ENCODE measurements at regions not wholly inside any gene's neighbourhood (a gene's known extent, or its start where the extent isn't known, plus 50 kb on each side); places are given as distances from the start of the nearest gene placed in this dataset.

DNA sequence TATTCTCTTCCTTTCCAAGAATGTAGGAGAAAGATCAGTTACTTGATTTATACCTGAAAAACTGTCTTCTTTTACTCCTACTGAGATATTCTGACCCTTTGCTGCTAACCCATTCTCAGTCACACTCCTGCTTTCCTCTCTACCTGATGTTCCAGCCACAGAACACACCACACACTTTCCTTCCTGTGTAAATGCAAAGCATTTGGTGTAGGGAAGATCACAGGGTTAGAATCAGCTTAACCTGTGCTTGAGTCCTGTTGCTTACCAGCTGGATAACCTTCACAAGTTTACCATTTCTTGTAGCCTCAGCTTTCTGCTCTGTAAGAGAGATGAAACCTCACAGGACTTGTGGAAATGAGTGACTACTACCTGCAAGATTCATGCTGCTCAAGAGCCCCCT, 489.8 kb upstream of the GOLIM4 start:
- TF ChIP-seq, protein P1, sequence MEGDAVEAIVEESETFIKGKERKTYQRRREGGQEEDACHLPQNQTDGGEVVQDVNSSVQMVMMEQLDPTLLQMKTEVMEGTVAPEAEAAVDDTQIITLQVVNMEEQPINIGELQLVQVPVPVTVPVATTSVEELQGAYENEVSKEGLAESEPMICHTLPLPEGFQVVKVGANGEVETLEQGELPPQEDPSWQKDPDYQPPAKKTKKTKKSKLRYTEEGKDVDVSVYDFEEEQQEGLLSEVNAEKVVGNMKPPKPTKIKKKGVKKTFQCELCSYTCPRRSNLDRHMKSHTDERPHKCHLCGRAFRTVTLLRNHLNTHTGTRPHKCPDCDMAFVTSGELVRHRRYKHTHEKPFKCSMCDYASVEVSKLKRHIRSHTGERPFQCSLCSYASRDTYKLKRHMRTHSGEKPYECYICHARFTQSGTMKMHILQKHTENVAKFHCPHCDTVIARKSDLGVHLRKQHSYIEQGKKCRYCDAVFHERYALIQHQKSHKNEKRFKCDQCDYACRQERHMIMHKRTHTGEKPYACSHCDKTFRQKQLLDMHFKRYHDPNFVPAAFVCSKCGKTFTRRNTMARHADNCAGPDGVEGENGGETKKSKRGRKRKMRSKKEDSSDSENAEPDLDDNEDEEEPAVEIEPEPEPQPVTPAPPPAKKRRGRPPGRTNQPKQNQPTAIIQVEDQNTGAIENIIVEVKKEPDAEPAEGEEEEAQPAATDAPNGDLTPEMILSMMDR (IDR thresholded peaks at IDR 0.05) = no peak
- no peak for TF ChIP-seq POLR2A (IDR thresholded peaks at IDR 0.05)

All from thyroid gland (tissue), 4 donors.